GM21367 (cell line): ENCODE measurements at regions not wholly inside any gene's neighbourhood (a gene's known extent, or its start where the extent isn't known, plus 50 kb on each side); places are given as distances from the start of the nearest gene placed in this dataset.

ENCODE experiments used
- ATAC-seq: cut with Tn5 transposase; IDR thresholded peaks from one replicate; pipeline ENCODE4 v1.9.1; 2021; ENCODE audit not compliant: unreplicated experiment

GRCh38 chr6:15852289-15852688, 189.5 kb upstream of the DTNBP1 start:
- no peak for ATAC-seq

- ATAC-seq: no peak
These were observed 186.6 kb upstream of the DTNBP1 start for GRCh38 chr6:15849395-15849794.

- no peak for ATAC-seq
These were observed 182.7 kb upstream of the DTNBP1 start for GRCh38 chr6:15845492-15845891.

- ATAC-seq: no peak
These were observed 180.9 kb upstream of the DTNBP1 start for GRCh38 chr6:15843764-15844163.

GRCh38 chr6:15843226-15843625, 180.4 kb upstream of the DTNBP1 start:
- no peak for ATAC-seq

GRCh38 chr6:15842727-15843117, 179.9 kb upstream of the DTNBP1 start:
- no peak for ATAC-seq

GRCh38 chr6:15841937-15842726, 179.3 kb upstream of the DTNBP1 start:
- no peak for ATAC-seq

- ATAC-seq: no peak
These were observed 177.2 kb upstream of the DTNBP1 start for GRCh38 chr6:15839969-15840541.

- no peak for ATAC-seq
These were observed 174.4 kb upstream of the DTNBP1 start for GRCh38 chr6:15837205-15837604.

GRCh38 chr6:15832841-15833240, 170.0 kb upstream of the DTNBP1 start:
- ATAC-seq: no peak

GRCh38 chr6:15829156-15829555, 166.3 kb upstream of the DTNBP1 start:
- no peak for ATAC-seq

GRCh38 chr6:15827496-15828255, 164.8 kb upstream of the DTNBP1 start:
- no peak for ATAC-seq

GRCh38 chr6:15826814-15827318, 164.0 kb upstream of the DTNBP1 start:
- ATAC-seq: no peak

- ATAC-seq: no peak
These were observed 162.6 kb upstream of the DTNBP1 start for GRCh38 chr6:15825332-15825930.

- no peak for ATAC-seq
These were observed 162.0 kb upstream of the DTNBP1 start for GRCh38 chr6:15824811-15825210.

GRCh38 chr6:15823838-15824414, 161.1 kb upstream of the DTNBP1 start:
- ATAC-seq: peak; percentile 68

- no peak for ATAC-seq
These were observed 160.0 kb upstream of the DTNBP1 start for GRCh38 chr6:15822835-15823234.

- no peak for ATAC-seq
These were observed 157.0 kb upstream of the DTNBP1 start for GRCh38 chr6:15819841-15820240.

GRCh38 chr6:15819226-15819625, 156.4 kb upstream of the DTNBP1 start:
- ATAC-seq: no peak

GRCh38 chr6:15818491-15818890, 155.7 kb upstream of the DTNBP1 start:
- ATAC-seq: no peak

- no peak for ATAC-seq
These were observed 155.2 kb upstream of the DTNBP1 start for GRCh38 chr6:15818044-15818443.
